Prostate gland (tissue), 2 donors: ENCODE measurements at regions not wholly inside any gene's neighbourhood (a gene's known extent, or its start where the extent isn't known, plus 50 kb on each side); places are given as distances from the start of the nearest gene placed in this dataset.
"Not testable (repeated sequence)": the region's sequence is repeated elsewhere in the genome, so short reads cannot be mapped to it uniquely, and the experiment has no call there.

Experiments
- DNase-seq: peaks from one replicate; pipeline ENCODE4 v3.0.0-alpha.2; 2019; ENCODE audit warnings: low spot score
- H3K27ac ChIP-seq, 2 donors: fragments of 200-600 bp; sonication (generic); 2 replicates each; pipeline ENCODE4 v1.5.1; 2017 to 2019
- H3K27me3 ChIP-seq: fragments of 200-600 bp; sonication (generic); replicated peaks from 2 replicates; pipeline ENCODE4 v1.5.1; 2019; ENCODE audit not compliant: insufficient read depth
- H3K36me3 ChIP-seq, 2 donors: fragments of 200-600 bp; sonication (generic); 1 replicate in 1 of 2; 2 replicates in 1 of 2; pipeline versions ENCODE4 v1.5.1 to v1.8.1; 2017 to 2019
- H3K4me1 ChIP-seq: fragments of 200-600 bp; sonication (generic); replicated peaks from 2 replicates; pipeline ENCODE4 v1.5.1; 2019
- H3K4me3 ChIP-seq, 2 donors: fragments of 200-600 bp; sonication (generic); 2 replicates each; pipeline ENCODE4 v1.5.1; 2017 to 2019
- H3K9me3 ChIP-seq: fragments of 200-600 bp; sonication (generic); 2 replicates; pipeline ENCODE4 v1.5.1; 2017
- CTCF ChIP-seq, 4 experiments: fragments of 200-600 bp in 2 of 4; fragments of 450-650 bp in 2 of 4; sonication (generic) in 2 of 4; IDR thresholded peaks; 1 replicate in 3 of 4; 2 replicates in 1 of 4; pipeline ENCODE4 v1.5.1; 2016 to 2019; ENCODE audit warnings: antibody characterized with exemption in 4 of 4, mild to moderate bottlenecking in 2 of 4, moderate library complexity in 2 of 4
- POLR2A ChIP-seq: fragments of 450-650 bp; IDR thresholded peaks from one replicate; pipeline ENCODE4 v1.6.1; 2016; ENCODE audit warnings: antibody characterized with exemption, mild to moderate bottlenecking
- POLR2AphosphoS5 ChIP-seq: sonication (generic); formaldehyde crosslinking; IDR thresholded peaks from one replicate; pipeline ENCODE4 v1.6.1; 2017; ENCODE audit warnings: antibody characterized with exemption
- WGBS: methylation state at CpG from one replicate; pipeline ENCODE4 v1.1.5; 2018; 5-methylcytosine and 5-hydroxymethylcytosine counted together
- intact Hi-C: fragments of 100-400 bp; cut with DNase I; formaldehyde crosslinking; loops from one replicate; pipeline ENCODE4 v1.14.2; 2022

- TF ChIP-seq CTCF (IDR thresholded peaks at IDR 0.05) (no peak), POLR2A (no peak), POLR2AphosphoS5 (no peak)
- intact Hi-C loops: no loop called here
- WGBS: 90% methylated on average over 5 of the region's 5 CpGs
- H3K27ac ChIP-seq: no peak overlapping the region
- no peaks in the 10 kb centered on the region for H3K36me3 ChIP-seq
- no peaks in the 10 kb centered on the region for H3K9me3 ChIP-seq
- no peaks in the 10 kb centered on the region for H3K4me1 ChIP-seq
- no peak for DNase-seq
- H3K27me3 ChIP-seq: no peaks in the 10 kb centered on the region
- no peak overlapping the region for H3K4me3 ChIP-seq
These were observed 107.9 kb upstream of the FAM174B start for GRCh38 chr15:92763459-92763858.

GRCh38 chr15:92768131-92768530, 112.6 kb upstream of the FAM174B start:
- H3K4me3 ChIP-seq, DNase-seq, intact Hi-C loops, H3K36me3 ChIP-seq, H3K9me3 ChIP-seq, H3K27me3 ChIP-seq, H3K27ac ChIP-seq, H3K4me1 ChIP-seq: not testable (repeated sequence)
- WGBS: no CpG with 5 or more reads among the region's 35 CpGs

DNA sequence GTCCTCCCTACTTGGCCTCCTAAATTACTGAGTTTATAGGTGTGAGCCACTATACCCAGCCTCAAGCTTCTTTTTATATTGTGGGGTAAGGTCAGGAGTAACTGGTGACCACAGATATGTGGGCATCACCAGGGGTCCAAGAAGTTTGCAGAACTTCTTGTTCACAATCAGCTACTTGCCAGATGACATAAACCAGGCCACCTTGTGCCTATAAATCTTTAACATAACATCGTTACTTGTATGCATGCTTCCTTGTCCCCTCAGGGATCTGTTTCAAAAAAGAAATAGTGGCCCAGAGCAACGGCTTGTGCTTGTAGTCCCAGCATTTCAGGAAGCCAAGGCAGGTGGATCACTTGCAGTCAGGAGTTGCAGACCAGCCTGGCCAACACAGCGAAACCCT, 115.1 kb upstream of the FAM174B start:
- Histone ChIP-seq H3K36me3 (no peaks in the 10 kb centered on the region), H3K27me3 (no peaks in the 10 kb centered on the region), H3K27ac (peak overlapping the region in 1 of 2 donors; percentile 46), H3K4me3 (no peak overlapping the region), H3K4me1 (peaks cover 3% of the 10 kb centered on the region), H3K9me3 (no peaks in the 10 kb centered on the region)
- TF ChIP-seq POLR2AphosphoS5 (peak; percentile 59), CTCF (IDR thresholded peaks at IDR 0.05) (no peak), POLR2A (no peak)
- 53% methylated on average over 3 of the region's 3 CpGs for WGBS
- intact Hi-C loops: no loop called here
- no peak for DNase-seq

- Histone ChIP-seq H3K27me3 (no peaks in the 10 kb centered on the region), H3K27ac (peak overlapping the region in 1 of 2 donors; percentile 46), H3K9me3 (no peaks in the 10 kb centered on the region), H3K4me3 (no peak overlapping the region), H3K4me1 (peaks cover 3% of the 10 kb centered on the region), H3K36me3 (no peaks in the 10 kb centered on the region)
- intact Hi-C loops: no loop called here
- WGBS: 93% methylated on average over 9 of the region's 9 CpGs
- TF ChIP-seq POLR2AphosphoS5 (no peak), POLR2A (no peak), CTCF (IDR thresholded peaks at IDR 0.05) (no peak)
- DNase-seq: no peak
These were observed 116.5 kb upstream of the FAM174B start for GRCh38 chr15:92772061-92772460.

DNA sequence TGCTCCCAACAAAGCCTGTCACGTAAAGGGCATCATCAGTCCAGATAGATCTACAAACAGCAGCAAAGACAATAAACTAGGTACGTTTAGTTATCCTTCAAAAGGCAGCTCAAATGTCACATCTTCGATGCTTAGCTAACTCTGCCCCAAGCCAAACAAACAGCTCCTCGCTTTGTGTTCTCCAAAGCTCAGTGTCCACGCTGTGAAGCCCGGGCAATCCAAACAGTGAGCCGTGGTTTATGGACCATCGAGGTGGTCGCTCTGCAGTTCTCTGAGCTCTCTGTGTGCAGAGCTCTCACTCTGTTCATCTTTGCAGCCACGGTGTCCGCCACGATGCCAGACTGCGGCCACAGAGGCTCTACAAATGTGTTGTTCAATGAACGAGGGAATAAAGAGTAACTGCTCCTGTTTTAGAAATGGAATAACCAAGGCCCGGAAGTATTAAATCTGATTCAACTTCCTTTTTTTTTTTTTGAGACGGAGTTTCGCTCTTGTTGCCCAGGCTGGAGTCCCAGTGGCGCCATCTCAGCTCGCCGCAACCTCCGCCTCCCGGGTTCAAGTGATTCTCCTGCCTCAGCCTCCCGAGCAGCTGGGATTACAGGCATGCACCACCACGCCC, 117.2 kb upstream of the FAM174B start:
- H3K4me1 ChIP-seq: peaks cover 3% of the 10 kb centered on the region
- H3K4me3 ChIP-seq: no peak overlapping the region
- 79% methylated on average over 24 of the region's 24 CpGs for WGBS
- TF ChIP-seq CTCF (IDR thresholded peaks at IDR 0.05): no peak
- peak; percentile 43 for TF ChIP-seq POLR2AphosphoS5
- H3K27ac ChIP-seq: peak overlapping the region in 1 of 2 donors; percentile 46
- H3K9me3 ChIP-seq: no peaks in the 10 kb centered on the region
- DNase-seq: no peak
- H3K27me3 ChIP-seq: no peaks in the 10 kb centered on the region
- intact Hi-C loops: no loop called here
- H3K36me3 ChIP-seq: no peaks in the 10 kb centered on the region
